ENCODE measurements at regions not wholly inside any gene's neighbourhood (a gene's known extent, or its start where the extent isn't known, plus 50 kb on each side); places are given as distances from the start of the nearest gene placed in this dataset.

DNA sequence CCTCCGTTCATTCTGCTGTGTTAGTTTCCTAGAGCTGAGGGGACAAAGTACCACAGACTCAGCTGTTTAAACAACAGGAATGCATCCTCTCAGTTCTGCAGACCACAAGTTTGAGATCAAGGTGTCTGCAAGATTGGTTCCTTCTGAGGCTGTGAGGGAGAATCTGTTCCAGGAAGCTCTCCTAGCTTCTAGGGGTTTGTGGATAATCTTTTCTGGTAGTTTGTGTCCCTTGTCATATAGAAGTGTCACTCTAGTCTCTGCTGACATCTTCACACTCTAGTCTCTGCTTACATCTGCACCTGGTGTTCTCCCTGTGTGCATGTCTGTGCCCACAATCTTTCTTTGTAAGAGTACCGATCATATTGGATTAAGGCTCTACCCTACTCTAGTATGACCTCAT is 581.8 kb downstream of the RNF144A start:
- intact Hi-C loops (cut with DNase I; ENCODE audit: low total_unique reads), result no loop called here
- H3K4me1 ChIP-seq, result no peaks in the 10 kb centered on the region
- H3K9me3 ChIP-seq, result no peaks in the 10 kb centered on the region
- DNase-seq, result no peak
- no peaks in the 10 kb centered on the region for H3K36me3 ChIP-seq
- no peaks in the 10 kb centered on the region for H3K27me3 ChIP-seq
- no peak overlapping the region for H3K27ac ChIP-seq
- no peak overlapping the region for H3K4me3 ChIP-seq
- TF ChIP-seq POLR2A (IDR thresholded peaks at IDR 0.05), result no peak
- TF ChIP-seq, protein P1, sequence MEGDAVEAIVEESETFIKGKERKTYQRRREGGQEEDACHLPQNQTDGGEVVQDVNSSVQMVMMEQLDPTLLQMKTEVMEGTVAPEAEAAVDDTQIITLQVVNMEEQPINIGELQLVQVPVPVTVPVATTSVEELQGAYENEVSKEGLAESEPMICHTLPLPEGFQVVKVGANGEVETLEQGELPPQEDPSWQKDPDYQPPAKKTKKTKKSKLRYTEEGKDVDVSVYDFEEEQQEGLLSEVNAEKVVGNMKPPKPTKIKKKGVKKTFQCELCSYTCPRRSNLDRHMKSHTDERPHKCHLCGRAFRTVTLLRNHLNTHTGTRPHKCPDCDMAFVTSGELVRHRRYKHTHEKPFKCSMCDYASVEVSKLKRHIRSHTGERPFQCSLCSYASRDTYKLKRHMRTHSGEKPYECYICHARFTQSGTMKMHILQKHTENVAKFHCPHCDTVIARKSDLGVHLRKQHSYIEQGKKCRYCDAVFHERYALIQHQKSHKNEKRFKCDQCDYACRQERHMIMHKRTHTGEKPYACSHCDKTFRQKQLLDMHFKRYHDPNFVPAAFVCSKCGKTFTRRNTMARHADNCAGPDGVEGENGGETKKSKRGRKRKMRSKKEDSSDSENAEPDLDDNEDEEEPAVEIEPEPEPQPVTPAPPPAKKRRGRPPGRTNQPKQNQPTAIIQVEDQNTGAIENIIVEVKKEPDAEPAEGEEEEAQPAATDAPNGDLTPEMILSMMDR (IDR thresholded peaks at IDR 0.05), result no peak

DNA sequence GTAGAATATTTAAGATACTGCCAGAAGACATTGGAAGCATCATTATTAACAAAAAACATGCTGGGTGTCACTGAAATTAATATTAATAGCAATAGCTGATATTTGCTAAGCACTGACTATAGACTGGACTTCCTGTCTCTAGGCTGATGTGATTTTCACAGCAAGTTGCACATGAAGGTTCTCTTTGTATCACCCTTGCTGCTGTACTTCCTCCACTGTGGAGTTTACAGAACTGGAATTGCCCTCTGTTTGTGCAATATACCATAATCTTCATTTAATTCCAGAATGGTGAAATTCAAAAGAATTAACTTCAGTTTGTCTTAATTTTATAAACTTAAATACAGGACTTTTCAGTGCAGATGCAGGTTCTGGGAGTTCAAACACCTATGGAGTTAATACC is 585.1 kb downstream of the RNF144A start:
- DNase-seq, result no peak
- TF ChIP-seq, protein P1 (IDR thresholded peaks at IDR 0.05), result no peak
- no peak for TF ChIP-seq POLR2A (IDR thresholded peaks at IDR 0.05)
- Histone ChIP-seq H3K4me3 (no peak overlapping the region), H3K9me3 (no peaks in the 10 kb centered on the region), H3K36me3 (no peaks in the 10 kb centered on the region), H3K27ac (no peak overlapping the region), H3K4me1 (no peaks in the 10 kb centered on the region), H3K27me3 (no peaks in the 10 kb centered on the region)
- intact Hi-C loops (cut with DNase I; ENCODE audit: low total_unique reads), result no loop called here

DNA sequence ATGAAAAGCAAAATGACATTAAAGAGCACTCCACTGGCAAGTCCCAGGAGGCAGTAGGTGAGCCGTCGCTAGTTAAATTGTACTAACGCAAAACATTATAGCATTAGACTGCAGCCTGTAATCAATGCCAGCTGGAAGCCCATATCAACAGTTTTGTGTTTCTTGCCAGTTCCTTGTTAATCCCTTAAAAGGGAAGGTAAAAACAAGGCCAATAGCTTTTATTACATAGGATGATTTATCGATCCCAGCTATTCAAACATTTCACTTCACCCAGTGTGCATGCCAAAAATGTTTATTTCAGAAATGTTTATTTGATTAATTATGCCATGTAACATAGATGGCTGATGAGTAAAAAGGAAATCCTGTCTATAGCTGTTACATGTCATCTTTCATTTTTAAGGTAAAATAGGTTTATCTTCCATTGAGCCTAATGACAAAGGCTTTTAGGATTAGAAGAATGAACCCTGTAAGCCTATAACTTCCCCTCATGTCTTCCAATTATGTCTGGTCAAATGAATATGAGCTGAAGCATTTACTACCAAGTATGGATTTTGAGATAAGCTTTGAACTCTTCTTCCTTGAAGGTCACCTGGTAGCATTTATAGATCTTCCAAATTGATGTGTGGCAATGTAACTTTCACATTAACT is 591.2 kb downstream of the RNF144A start:
- no peak overlapping the region for H3K4me3 ChIP-seq
- no peaks in the 10 kb centered on the region for H3K36me3 ChIP-seq
- H3K27me3 ChIP-seq, result no peaks in the 10 kb centered on the region
- intact Hi-C loops (cut with DNase I; ENCODE audit: low total_unique reads), result no loop called here
- no peaks in the 10 kb centered on the region for H3K9me3 ChIP-seq
- TF ChIP-seq, protein P1 (IDR thresholded peaks at IDR 0.05), result no peak
- no peak for TF ChIP-seq POLR2A (IDR thresholded peaks at IDR 0.05)
- H3K27ac ChIP-seq, result no peak overlapping the region
- no peaks in the 10 kb centered on the region for H3K4me1 ChIP-seq
- no peak for DNase-seq

DNA sequence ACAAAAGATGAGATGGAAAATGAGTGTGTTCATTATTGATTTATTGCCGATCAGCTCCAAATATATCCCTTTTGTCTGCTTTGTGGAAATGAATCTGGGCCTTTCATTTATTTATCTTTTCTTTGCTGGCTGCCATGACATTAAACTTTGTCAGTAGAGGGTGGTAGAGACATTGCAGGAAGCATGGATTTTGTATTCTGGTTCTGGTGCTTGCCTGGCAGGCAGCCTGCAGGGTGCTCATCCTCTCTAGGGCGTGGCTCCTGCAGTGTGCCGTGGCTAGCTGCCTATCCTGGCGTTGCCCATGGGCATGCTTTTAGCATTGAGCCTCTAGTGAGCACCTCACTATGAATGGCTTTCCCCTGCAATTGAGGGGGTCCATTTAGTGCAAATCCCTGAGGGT is 593.1 kb downstream of the RNF144A start:
- Histone ChIP-seq H3K36me3 (no peaks in the 10 kb centered on the region), H3K27ac (no peak overlapping the region), H3K4me3 (no peak overlapping the region), H3K9me3 (no peaks in the 10 kb centered on the region), H3K27me3 (no peaks in the 10 kb centered on the region), H3K4me1 (no peaks in the 10 kb centered on the region)
- intact Hi-C loops (cut with DNase I; ENCODE audit: low total_unique reads), result no loop called here
- DNase-seq, result no peak
- TF ChIP-seq POLR2A (IDR thresholded peaks at IDR 0.05), result no peak
- TF ChIP-seq, protein P1 (IDR thresholded peaks at IDR 0.05), result no peak

DNA sequence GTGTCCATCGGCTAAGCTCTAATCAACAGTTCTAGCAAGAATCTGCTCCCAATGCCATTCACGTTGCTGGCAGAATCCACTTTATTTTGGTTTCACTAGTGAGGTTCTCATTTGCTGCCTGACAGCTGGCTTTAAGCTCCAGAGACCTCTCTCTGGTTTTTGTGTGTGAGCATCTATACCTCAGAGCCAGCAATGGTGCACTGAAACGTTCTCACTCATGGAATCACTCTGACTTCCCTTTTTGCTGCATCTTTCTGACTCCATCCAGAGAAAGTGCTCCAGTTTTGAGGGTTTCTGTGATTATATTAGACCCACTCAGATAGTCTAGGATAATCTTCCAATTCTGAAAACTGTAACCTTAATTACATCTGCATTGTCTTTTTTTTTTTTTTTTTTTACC is 596.6 kb downstream of the RNF144A start:
- DNase-seq, result no peak
- Histone ChIP-seq H3K27me3 (no peaks in the 10 kb centered on the region), H3K4me1 (no peaks in the 10 kb centered on the region), H3K4me3 (no peak overlapping the region), H3K27ac (no peak overlapping the region), H3K36me3 (no peaks in the 10 kb centered on the region), H3K9me3 (no peaks in the 10 kb centered on the region)
- TF ChIP-seq, protein P1 (IDR thresholded peaks at IDR 0.05), result no peak
- no peak for TF ChIP-seq POLR2A (IDR thresholded peaks at IDR 0.05)
- intact Hi-C loops (cut with DNase I; ENCODE audit: low total_unique reads), result no loop called here
